Upper lobe of left lung (tissue), 4 donors: ENCODE measurements at regions not wholly inside any gene's neighbourhood (a gene's known extent, or its start where the extent isn't known, plus 50 kb on each side); places are given as distances from the start of the nearest gene placed in this dataset.

ENCODE experiments used
- CTCF ChIP-seq, 6 experiments: fragments of 450-650 bp in 4 of 6; fragments of 200-600 bp in 2 of 6; sonication (generic) in 2 of 6; IDR thresholded peaks; one replicate each; pipeline ENCODE4 v1.5.1; 2016 to 2019; ENCODE audit warnings: antibody characterized with exemption in 6 of 6
- EP300 ChIP-seq, 4 donors: sonication (generic); formaldehyde crosslinking; IDR thresholded peaks; one replicate each; pipeline ENCODE4 v1.5.1; 2017; ENCODE audit warnings: antibody characterized with exemption in 4 of 4, control low read depth in 2 of 4
- POLR2A ChIP-seq, 4 donors: fragments of 450-650 bp; IDR thresholded peaks; one replicate each; pipeline ENCODE4 v1.5.1; 2016 to 2017; ENCODE audit warnings: antibody characterized with exemption in 4 of 4, mild to moderate bottlenecking in 2 of 4
- POLR2AphosphoS5 ChIP-seq, 2 donors: sonication (generic); formaldehyde crosslinking; IDR thresholded peaks; one replicate each; pipeline ENCODE4 v1.5.1; 2017; ENCODE audit warnings: antibody characterized with exemption in 2 of 2

GRCh38 chr12:125269276-125269675, 204.0 kb downstream of the AACS start:
- TF ChIP-seq CTCF (IDR thresholded peaks at IDR 0.05) (no peak), EP300 (IDR thresholded peaks at IDR 0.05) (no peak), POLR2A (IDR thresholded peaks at IDR 0.05) (no peak), POLR2AphosphoS5 (IDR thresholded peaks at IDR 0.05) (no peak)
